GM23338 (cell line): ENCODE measurements at regions not wholly inside any gene's neighbourhood (a gene's known extent, or its start where the extent isn't known, plus 50 kb on each side); places are given as distances from the start of the nearest gene placed in this dataset.
A peak's percentile ranks its signal among the peaks of the same experiment; 100 is the strongest.

ENCODE experiments used
- ATAC-seq: fragments of 200-7000 bp; cut with Tn5 transposase; 3 replicates; pipeline ENCODE4 v1.9.1; 2020
- DNase-seq: peaks from one replicate; pipeline ENCODE4 v3.0.0-alpha.2; 2015; ENCODE audit warnings: low spot score
- H2AFZ ChIP-seq: fragments of 200-600 bp; sonication (generic); 2 replicates; pipeline ENCODE4 v1.8.0; 2016; ENCODE audit warnings: antibody characterized with exemption, mild to moderate bottlenecking, moderate library complexity
- H3F3A ChIP-seq: fragments of 200-600 bp; sonication (generic); replicated peaks from 2 replicates; pipeline ENCODE4 v1.8.0; 2017; ENCODE audit warnings: antibody characterized with exemption, mixed run types, low read depth
- H3K27ac ChIP-seq: fragments of 200-600 bp; sonication (generic); 2 replicates; pipeline ENCODE4 v1.6.1; 2016; ENCODE audit warnings: low read depth
- H3K27me3 ChIP-seq: fragments of 200-600 bp; sonication (generic); 2 replicates; pipeline ENCODE4 v1.8.0; 2016; ENCODE audit warnings: mild to moderate bottlenecking, mixed run types, moderate library complexity; ENCODE audit not compliant: insufficient read depth
- H3K36me3 ChIP-seq: fragments of 200-600 bp; sonication (generic); 2 replicates; pipeline ENCODE4 v1.8.0; 2016; ENCODE audit warnings: mild to moderate bottlenecking; ENCODE audit not compliant: insufficient read depth
- H3K4me1 ChIP-seq: fragments of 200-600 bp; sonication (generic); 2 replicates; pipeline ENCODE4 v1.8.0; 2016; ENCODE audit warnings: mild to moderate bottlenecking, moderate library complexity; ENCODE audit not compliant: insufficient read depth
- H3K4me2 ChIP-seq: fragments of 200-600 bp; sonication (generic); 2 replicates; pipeline ENCODE4 v1.7.1; 2017; ENCODE audit warnings: mixed run types
- H3K4me3 ChIP-seq: fragments of 200-600 bp; sonication (generic); 2 replicates; pipeline ENCODE4 v1.6.1; 2016; ENCODE audit warnings: mixed run types
- H3K79me2 ChIP-seq: fragments of 200-600 bp; sonication (generic); replicated peaks from 2 replicates; pipeline ENCODE4 v1.8.0; 2017; ENCODE audit warnings: mild to moderate bottlenecking; ENCODE audit not compliant: insufficient read depth
- H3K9me2 ChIP-seq: fragments of 200-600 bp; sonication (generic); 2 replicates; pipeline ENCODE4 v1.8.0; 2017; ENCODE audit not compliant: insufficient read depth
- H4K20me1 ChIP-seq: fragments of 200-600 bp; sonication (generic); replicated peaks from 2 replicates; pipeline ENCODE4 v1.8.0; 2017; ENCODE audit warnings: mild to moderate bottlenecking; ENCODE audit not compliant: insufficient read depth
- H3K27ac Mint-ChIP-seq: 2 replicates; pipeline ENCODE4 v1.8.0; 2020; ENCODE audit warnings: inconsistent platforms, mild to moderate bottlenecking, moderate library complexity, mixed read lengths
- H3K27me3 Mint-ChIP-seq: 3 replicates; pipeline ENCODE4 v1.8.0; 2022; ENCODE audit warnings: low read depth, mild to moderate bottlenecking, moderate library complexity, mixed read lengths, inconsistent platforms; ENCODE audit not compliant: insufficient read depth, poor library complexity
- H3K36me3 Mint-ChIP-seq: 3 replicates; pipeline ENCODE4 v1.8.0; 2021; ENCODE audit warnings: low read depth, mild to moderate bottlenecking, inconsistent platforms, moderate library complexity, mixed read lengths
- H3K4me1 Mint-ChIP-seq: 3 replicates; pipeline ENCODE4 v1.8.0; 2020; ENCODE audit warnings: mild to moderate bottlenecking, inconsistent platforms, mixed read lengths
- H3K4me3 Mint-ChIP-seq: 3 replicates; pipeline ENCODE4 v1.8.0; 2021; ENCODE audit warnings: moderate library complexity, mild to moderate bottlenecking, inconsistent platforms, mixed read lengths
- H3K9me3 Mint-ChIP-seq: 3 replicates; pipeline ENCODE4 v1.8.0; 2020; ENCODE audit warnings: moderate library complexity, mild to moderate bottlenecking, inconsistent platforms, mixed read lengths
- JUNB ChIP-seq: IDR thresholded peaks from one replicate; pipeline ENCODE4 v1.6.1; 2016; ENCODE audit warnings: antibody characterized with exemption; ENCODE audit not compliant: unreplicated experiment
- REST ChIP-seq: IDR thresholded peaks from one replicate; pipeline ENCODE4 v1.6.1; 2018; ENCODE audit warnings: antibody characterized with exemption; ENCODE audit not compliant: unreplicated experiment
- STAT1 ChIP-seq: IDR thresholded peaks from one replicate; pipeline ENCODE4 v1.6.1; 2016; ENCODE audit warnings: antibody characterized with exemption; ENCODE audit not compliant: unreplicated experiment
- ZNF114 ChIP-seq: fragments of 250-450 bp; sonication (Bioruptor Pico); IDR thresholded peaks from 2 replicates; pipeline ENCODE4 v1.5.0; 2020; ENCODE audit warnings: mild to moderate bottlenecking, moderate library complexity
- ZNF331 ChIP-seq: fragments of 250-450 bp; sonication (Bioruptor Pico); IDR thresholded peaks from 2 replicates; pipeline ENCODE4 v1.5.0; 2020; ENCODE audit warnings: low read depth, mild to moderate bottlenecking, moderate library complexity
- ZNF462 ChIP-seq: fragments of 250-450 bp; sonication (Bioruptor Pico); IDR thresholded peaks from 2 replicates; pipeline ENCODE4 v1.5.0; 2020; ENCODE audit warnings: mild to moderate bottlenecking, moderate library complexity

- TF ChIP-seq ZNF462 (CRISPR knock-in tag) (no peak), REST (no peak), JUNB (no peak), ZNF114 (CRISPR knock-in tag) (no peak), STAT1 (no peak)
Observed at GRCh38 chr6:47392251-47392650, 82.5 kb upstream of the TNFRSF21 start (continued).

- H4K20me1 ChIP-seq: no peaks in the 10 kb centered on the region
- H3K79me2 ChIP-seq: no peaks in the 10 kb centered on the region
- H3K4me3 ChIP-seq: no peak overlapping the region
- H3K4me2 ChIP-seq: no peak overlapping the region
- ATAC-seq (no peak), DNase-seq (no peak)
- TF ChIP-seq ZNF331 (CRISPR knock-in tag): no peak
- Mint-ChIP-seq H3K9me3 (no peaks in the 10 kb centered on the region), H3K27ac (no peak overlapping the region), H3K27me3 (no peaks in the 10 kb centered on the region), H3K36me3 (no peaks in the 10 kb centered on the region), H3K4me1 (no peaks in the 10 kb centered on the region; the same call in 1 of the 3 replicates), H3K4me3 (no peak overlapping the region)
- no peaks in the 10 kb centered on the region for H3F3A ChIP-seq
- H2AFZ ChIP-seq: peak overlapping the region; percentile 16; the same call in 1 of the 2 replicates
- H3K4me1 ChIP-seq: no peaks in the 10 kb centered on the region
- H3K36me3 ChIP-seq: no peaks in the 10 kb centered on the region
- no peak overlapping the region for H3K27ac ChIP-seq
- H3K27me3 ChIP-seq: no peaks in the 10 kb centered on the region
- H3K9me2 ChIP-seq: peaks cover under 1% of the 10 kb centered on the region; the same call in 1 of the 2 replicates
Observed at GRCh38 chr6:47396401-47397069, 81.1 kb upstream of the CD2AP start.
